Gastroesophageal sphincter (tissue), 4 donors: ENCODE measurements at regions not wholly inside any gene's neighbourhood (a gene's known extent, or its start where the extent isn't known, plus 50 kb on each side); places are given as distances from the start of the nearest gene placed in this dataset.

Experiments used
- ATAC-seq: fragments of 150-250 bp; one replicate; pipeline ENCODE4 v1.9.1; 2016; ENCODE audit warnings: mild to moderate bottlenecking, moderate library complexity
- H3K27ac ChIP-seq, 4 donors: fragments of 200-600 bp; sonication (generic) in 3 of 4; 1 replicate in 3 of 4; 2 replicates in 1 of 4; pipeline ENCODE4 v1.5.1; 2016 to 2019
- H3K27me3 ChIP-seq: fragments of 200-600 bp; sonication (generic); one replicate; pipeline ENCODE4 v1.5.1; 2019
- H3K36me3 ChIP-seq, 2 donors: fragments of 200-600 bp; sonication (generic); one replicate each; pipeline ENCODE4 v1.5.1; 2019; ENCODE audit warnings: control low read depth in 1 of 2
- H3K4me1 ChIP-seq, 3 donors: fragments of 200-600 bp; sonication (generic); 1 replicate in 2 of 3; 2 replicates in 1 of 3; pipeline ENCODE4 v1.5.1; 2016 to 2019; ENCODE audit warnings: control low read depth in 2 of 3
- H3K4me3 ChIP-seq, 2 donors: fragments of 200-600 bp; sonication (generic); one replicate each; pipeline ENCODE4 v1.5.1; 2019; ENCODE audit warnings: mild to moderate bottlenecking in 1 of 2, moderate library complexity in 1 of 2
- H3K9me3 ChIP-seq, 3 donors: fragments of 200-600 bp; sonication (generic); one replicate each; pipeline ENCODE4 v1.5.1; 2017 to 2019; ENCODE audit warnings: control low read depth in 2 of 3
- CTCF ChIP-seq, 4 experiments: fragments of 200-600 bp in 2 of 4; fragments of 450-650 bp in 2 of 4; sonication (generic) in 1 of 4; IDR thresholded peaks; one replicate each; pipeline ENCODE4 v1.5.1; 2017 to 2019; ENCODE audit warnings: antibody characterized with exemption in 4 of 4, mild to moderate bottlenecking in 2 of 4, moderate library complexity in 2 of 4
- EP300 ChIP-seq: sonication (generic); formaldehyde crosslinking; IDR thresholded peaks from one replicate; pipeline ENCODE4 v1.6.1; 2017; ENCODE audit warnings: antibody characterized with exemption, mild to moderate bottlenecking
- POLR2A ChIP-seq, 2 donors: fragments of 450-650 bp; IDR thresholded peaks; one replicate each; pipeline ENCODE4 v1.6.1; 2017; ENCODE audit warnings: antibody characterized with exemption in 2 of 2, mild to moderate bottlenecking in 2 of 2, moderate library complexity in 1 of 2
- POLR2AphosphoS5 ChIP-seq: sonication (generic); formaldehyde crosslinking; IDR thresholded peaks from one replicate; pipeline ENCODE4 v1.6.1; 2017; ENCODE audit warnings: antibody characterized with exemption
- WGBS, 2 donors: methylation state at CpG; one replicate each; pipeline ENCODE4 v1.1.5; 2018; ENCODE audit warnings: low coverage in 1 of 2; 5-methylcytosine and 5-hydroxymethylcytosine counted together

DNA sequence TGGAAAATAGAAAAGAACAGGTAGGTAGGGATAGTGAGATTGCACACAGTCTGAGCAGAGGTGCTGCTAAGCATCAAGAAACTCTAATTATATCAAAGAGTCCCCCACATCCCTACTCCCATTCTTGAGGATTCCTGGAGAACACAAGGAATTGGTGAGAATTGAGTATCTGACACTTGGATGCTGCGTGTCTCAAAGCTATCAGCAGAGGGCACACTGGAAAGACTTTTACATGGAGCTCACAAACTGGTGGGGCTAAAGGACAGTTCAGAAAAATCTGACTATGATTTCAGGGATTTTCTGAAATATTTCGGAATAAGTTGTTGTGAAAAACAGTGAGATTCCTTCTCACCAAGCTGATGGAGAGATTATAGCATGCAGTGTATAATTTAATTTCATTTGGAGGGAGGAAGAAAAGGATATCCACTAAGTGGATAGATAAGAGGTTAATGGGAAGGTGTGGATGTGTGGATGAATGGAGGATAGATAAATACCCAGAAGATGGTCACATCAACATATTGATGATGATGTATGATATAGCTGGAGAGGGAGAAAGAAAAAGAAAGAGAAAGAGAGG, 215.4 kb upstream of the DEFB112 start:
- H3K27ac ChIP-seq, result no peak overlapping the region
- H3K36me3 ChIP-seq, result no peaks in the 10 kb centered on the region
- TF ChIP-seq POLR2AphosphoS5 (no peak), CTCF (IDR thresholded peaks at IDR 0.05) (no peak), POLR2A (IDR thresholded peaks at IDR 0.05) (no peak), EP300 (no peak)
- no peaks in the 10 kb centered on the region for H3K27me3 ChIP-seq
- WGBS, 2 donors, result 52 to 73% methylated on average over 1 to 2 of the region's 2 CpGs
- H3K4me3 ChIP-seq, result no peak overlapping the region
- H3K9me3 ChIP-seq, result peaks cover 0 to 6% (median 0%) of the 10 kb centered on the region in 3 donors
- peaks cover 0 to under 1% (median 0%) of the 10 kb centered on the region in 3 donors for H3K4me1 ChIP-seq
- no peak for ATAC-seq

GRCh38 chr6:50270415-50270814, 220.7 kb upstream of the DEFB112 start:
- Histone ChIP-seq H3K27ac (no peak overlapping the region), H3K4me1 (peaks cover 0 to 5% (median 0%) of the 10 kb centered on the region in 3 donors), H3K36me3 (no peaks in the 10 kb centered on the region), H3K4me3 (no peak overlapping the region), H3K9me3 (no peaks in the 10 kb centered on the region), H3K27me3 (no peaks in the 10 kb centered on the region)
- TF ChIP-seq POLR2A (IDR thresholded peaks at IDR 0.05) (no peak), CTCF (IDR thresholded peaks at IDR 0.05) (no peak), EP300 (no peak), POLR2AphosphoS5 (no peak)
- no peak for ATAC-seq
- 20 to 33% methylated on average over 1 of the region's 1 CpG for WGBS, 2 donors

DNA sequence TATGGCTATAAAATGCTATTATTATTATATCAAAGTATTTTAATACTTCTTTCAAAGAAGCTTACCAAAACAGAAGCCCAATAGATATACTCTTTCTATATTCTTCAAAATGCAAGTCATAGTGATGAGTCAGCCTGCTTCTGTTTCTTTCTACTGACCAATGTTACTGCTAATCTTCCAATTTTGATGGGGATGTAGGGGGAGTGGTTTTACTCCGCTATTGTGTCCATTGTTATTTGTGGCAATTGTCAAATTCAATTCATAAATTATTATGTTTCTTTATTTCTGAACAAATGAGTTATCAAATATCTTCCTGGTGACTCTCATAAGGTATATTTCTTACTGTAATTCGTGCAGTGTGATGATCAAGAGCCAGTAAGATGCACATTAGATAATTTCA, 221.5 kb upstream of the DEFB112 start:
- WGBS, 2 donors, result 33 to 50% methylated on average over 2 of the region's 2 CpGs
- no peaks in the 10 kb centered on the region for H3K27me3 ChIP-seq
- H3K27ac ChIP-seq, result no peak overlapping the region
- H3K4me3 ChIP-seq, result no peak overlapping the region
- no peaks in the 10 kb centered on the region for H3K9me3 ChIP-seq
- TF ChIP-seq POLR2A (IDR thresholded peaks at IDR 0.05) (no peak), POLR2AphosphoS5 (no peak), CTCF (IDR thresholded peaks at IDR 0.05) (no peak), EP300 (no peak)
- no peaks in the 10 kb centered on the region for H3K36me3 ChIP-seq
- H3K4me1 ChIP-seq, result peaks cover 0 to 5% (median 0%) of the 10 kb centered on the region in 3 donors
- ATAC-seq, result no peak

DNA sequence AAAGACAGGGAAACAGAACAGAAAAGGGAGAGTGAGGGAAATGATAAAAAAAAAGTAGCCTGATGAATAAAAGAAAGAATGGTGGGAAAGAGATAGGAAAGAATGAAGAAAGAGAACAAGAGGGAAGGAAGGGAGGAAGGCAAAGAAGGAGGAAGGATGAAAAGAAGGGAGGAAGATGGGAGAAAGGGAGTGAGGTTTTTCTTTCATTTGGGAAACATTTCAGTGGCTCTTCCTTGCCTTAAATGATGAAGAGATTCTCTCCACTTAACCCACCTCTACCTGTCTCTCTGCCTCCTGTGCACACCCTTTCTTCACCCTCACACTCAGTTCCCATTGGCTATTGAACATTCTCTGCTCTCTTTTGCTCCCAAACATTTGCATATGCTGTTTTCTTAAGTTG, 222.1 kb upstream of the DEFB112 start:
- Histone ChIP-seq H3K27ac (no peak overlapping the region), H3K36me3 (no peaks in the 10 kb centered on the region), H3K9me3 (no peaks in the 10 kb centered on the region), H3K4me3 (no peak overlapping the region), H3K27me3 (no peaks in the 10 kb centered on the region), H3K4me1 (peaks cover 0 to 5% (median 0%) of the 10 kb centered on the region in 3 donors)
- no peak for ATAC-seq
- TF ChIP-seq POLR2A (IDR thresholded peaks at IDR 0.05) (no peak), CTCF (IDR thresholded peaks at IDR 0.05) (no peak), EP300 (no peak), POLR2AphosphoS5 (no peak)

DNA sequence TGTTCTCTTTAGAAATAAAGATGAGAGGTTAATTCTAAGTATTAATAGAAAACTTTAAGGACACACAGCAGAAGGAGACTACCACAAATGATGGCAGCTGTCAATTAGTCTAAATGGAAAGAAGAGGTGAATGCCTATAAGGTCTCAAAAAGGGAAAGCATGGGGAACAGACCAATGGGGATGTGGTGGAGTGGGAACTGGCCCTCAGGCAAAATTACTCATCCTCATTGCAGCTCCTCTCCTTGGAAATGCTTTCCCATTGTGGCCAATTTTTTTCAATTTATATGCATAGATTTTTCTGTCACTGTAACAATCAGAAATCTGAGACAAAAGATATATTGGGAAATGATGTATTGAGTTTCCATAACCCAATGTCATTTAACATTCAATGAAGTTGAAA, 222.9 kb upstream of the DEFB112 start:
- Histone ChIP-seq H3K4me3 (no peak overlapping the region), H3K27ac (no peak overlapping the region), H3K27me3 (no peaks in the 10 kb centered on the region), H3K36me3 (no peaks in the 10 kb centered on the region), H3K4me1 (peaks cover 0 to 5% (median 0%) of the 10 kb centered on the region in 3 donors), H3K9me3 (no peaks in the 10 kb centered on the region)
- no peak for ATAC-seq
- no peak for TF ChIP-seq POLR2AphosphoS5
- no peak for TF ChIP-seq CTCF (IDR thresholded peaks at IDR 0.05)
- TF ChIP-seq POLR2A (IDR thresholded peaks at IDR 0.05), result no peak
- TF ChIP-seq EP300, result no peak
